ENCODE measurements at regions not wholly inside any gene's neighbourhood (a gene's known extent, or its start where the extent isn't known, plus 50 kb on each side); places are given as distances from the start of the nearest gene placed in this dataset.

GRCh38 chr9:71459082-71459481 lies 309.2 kb downstream of the CEMIP2 start:
- no peak for TF ChIP-seq POLR2A (IDR thresholded peaks at IDR 0.05)
- no peak for TF ChIP-seq CTCF (IDR thresholded peaks at IDR 0.05 in 8 of 11, conservative IDR thresholded peaks at IDR 0.05 in 3 of 11)
- TF ChIP-seq POLR2AphosphoS5 (IDR thresholded peaks at IDR 0.05): no peak
- H3K9me3 ChIP-seq: no peaks in the 10 kb centered on the region
- no peaks in the 10 kb centered on the region for H3K27me3 ChIP-seq (replicated peaks in 1 of 7)
- intact Hi-C loops (cut with DNase I; ENCODE audit: low total_unique reads): no loop called here
- no peaks in the 10 kb centered on the region for H3K36me3 ChIP-seq
- DNase-seq: no peak
- no peaks in the 10 kb centered on the region for H3K4me1 ChIP-seq
- no peak overlapping the region for H3K27ac ChIP-seq
- no peak overlapping the region for H3K4me3 ChIP-seq

- Histone ChIP-seq H3K4me1 (peaks cover 0 to 10% (median 7%) of the 10 kb centered on the region in 6 donors), H3K27me3 (replicated peaks in 1 of 7) (peaks cover 10 to 75% (median 40%) of the 10 kb centered on the region in 7 donors), H3K36me3 (no peaks in the 10 kb centered on the region), H3K27ac (no peak overlapping the region), H3K9me3 (peaks cover 0 to 14% (median 10%) of the 10 kb centered on the region in 8 donors), H3K4me3 (peak overlapping the region in 7 of 8 donors; percentile 3 to 60 (median 35))
- intact Hi-C loops (cut with DNase I; ENCODE audit: low total_unique reads): no loop called here
- peak; percentile 74 for DNase-seq
- WGBS, 5 donors: 1 to 6% (median 3%) methylated on average over 24 to 73 of the region's 73 CpGs
- no peak for TF ChIP-seq POLR2A (IDR thresholded peaks at IDR 0.05)
- TF ChIP-seq CTCF (IDR thresholded peaks at IDR 0.05 in 8 of 11, conservative IDR thresholded peaks at IDR 0.05 in 3 of 11): peak in 1 of 11 experiments; percentile 23
These were observed 321.6 kb downstream of the CEMIP2 start for GRCh38 chr9:71446473-71447411.

- DNase-seq: no peak
- WGBS, 5 donors: 52 to 72% (median 57%) methylated on average over 14 of the region's 14 CpGs
- H3K36me3 ChIP-seq: no peaks in the 10 kb centered on the region
- intact Hi-C loops (cut with DNase I; ENCODE audit: low total_unique reads): no loop called here
- H3K27ac ChIP-seq: no peak overlapping the region
- H3K9me3 ChIP-seq: peaks cover 0 to 7% (median 3%) of the 10 kb centered on the region in 8 donors
- peak overlapping the region in 5 of 8 donors; percentile 3 to 60 (median 35) for H3K4me3 ChIP-seq
- peaks cover 0 to 10% (median 7%) of the 10 kb centered on the region in 6 donors for H3K4me1 ChIP-seq
- peaks cover 10 to 81% (median 40%) of the 10 kb centered on the region in 7 donors for H3K27me3 ChIP-seq (replicated peaks in 1 of 7)
- TF ChIP-seq POLR2A (IDR thresholded peaks at IDR 0.05): no peak
- no peak for TF ChIP-seq CTCF (IDR thresholded peaks at IDR 0.05 in 8 of 11, conservative IDR thresholded peaks at IDR 0.05 in 3 of 11)
These were observed 322.2 kb downstream of the CEMIP2 start for GRCh38 chr9:71446106-71446472.

- no peak for DNase-seq
- Histone ChIP-seq H3K27ac (no peak overlapping the region), H3K4me1 (peaks cover 0 to 10% (median 7%) of the 10 kb centered on the region in 6 donors), H3K36me3 (no peaks in the 10 kb centered on the region), H3K4me3 (no peak overlapping the region), H3K27me3 (replicated peaks in 1 of 7) (peaks cover 10 to 65% (median 35%) of the 10 kb centered on the region in 7 donors), H3K9me3 (no peaks in the 10 kb centered on the region)
- no peak for TF ChIP-seq POLR2AphosphoS5 (IDR thresholded peaks at IDR 0.05)
- no peak for TF ChIP-seq CTCF (IDR thresholded peaks at IDR 0.05 in 8 of 11, conservative IDR thresholded peaks at IDR 0.05 in 3 of 11)
- TF ChIP-seq POLR2A (IDR thresholded peaks at IDR 0.05): no peak
- intact Hi-C loops (cut with DNase I; ENCODE audit: low total_unique reads): no loop called here
- 92 to 99% (median 96%) methylated on average over 3 of the region's 3 CpGs for WGBS, 5 donors
These were observed 321.5 kb upstream of the TRPM3 start for GRCh38 chr9:71442937-71443336.
